GM12865 (cell line): ENCODE measurements at regions not wholly inside any gene's neighbourhood (a gene's known extent, or its start where the extent isn't known, plus 50 kb on each side); places are given as distances from the start of the nearest gene placed in this dataset.
A peak's percentile ranks its signal among the peaks of the same experiment; 100 is the strongest.

Experiments used
- DNase-seq: peaks from one replicate; pipeline ENCODE4 v3.0.0; 2010; ENCODE audit warnings: low read depth
- H3K4me3 ChIP-seq: 2 replicates; pipeline ENCODE4 v1.5.1; 2011; ENCODE audit warnings: mild to moderate bottlenecking, low read depth, low read length, control low read depth
- TF ChIP-seq, protein P1 (sequence below): IDR thresholded peaks from 2 replicates; pipeline ENCODE4 v1.5.1; 2011; ENCODE audit warnings: low read length, control low read depth, low read depth, inconsistent platforms; ENCODE audit not compliant: insufficient read depth; ENCODE audit errors: missing control alignments

DNA sequence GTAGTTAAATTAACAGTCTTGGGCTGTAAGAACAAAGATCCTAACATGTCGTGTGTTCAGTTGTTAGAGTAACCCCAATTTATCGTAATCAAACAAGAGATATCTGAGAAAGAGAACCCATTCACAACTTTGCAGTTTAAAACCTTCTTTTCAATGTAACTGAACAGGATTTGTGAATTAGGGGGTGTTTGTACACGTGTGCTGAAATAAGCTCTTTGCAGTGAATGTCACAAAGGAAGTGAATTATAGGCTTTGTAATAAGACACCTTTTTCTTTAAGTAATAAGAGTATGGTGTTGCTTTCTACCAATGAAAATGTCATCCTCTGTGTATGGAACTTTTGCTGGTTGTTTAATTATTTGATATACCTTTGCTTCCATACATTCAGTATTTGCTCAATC, 114.0 kb downstream of the ALX1 start:
- TF ChIP-seq, protein P1, sequence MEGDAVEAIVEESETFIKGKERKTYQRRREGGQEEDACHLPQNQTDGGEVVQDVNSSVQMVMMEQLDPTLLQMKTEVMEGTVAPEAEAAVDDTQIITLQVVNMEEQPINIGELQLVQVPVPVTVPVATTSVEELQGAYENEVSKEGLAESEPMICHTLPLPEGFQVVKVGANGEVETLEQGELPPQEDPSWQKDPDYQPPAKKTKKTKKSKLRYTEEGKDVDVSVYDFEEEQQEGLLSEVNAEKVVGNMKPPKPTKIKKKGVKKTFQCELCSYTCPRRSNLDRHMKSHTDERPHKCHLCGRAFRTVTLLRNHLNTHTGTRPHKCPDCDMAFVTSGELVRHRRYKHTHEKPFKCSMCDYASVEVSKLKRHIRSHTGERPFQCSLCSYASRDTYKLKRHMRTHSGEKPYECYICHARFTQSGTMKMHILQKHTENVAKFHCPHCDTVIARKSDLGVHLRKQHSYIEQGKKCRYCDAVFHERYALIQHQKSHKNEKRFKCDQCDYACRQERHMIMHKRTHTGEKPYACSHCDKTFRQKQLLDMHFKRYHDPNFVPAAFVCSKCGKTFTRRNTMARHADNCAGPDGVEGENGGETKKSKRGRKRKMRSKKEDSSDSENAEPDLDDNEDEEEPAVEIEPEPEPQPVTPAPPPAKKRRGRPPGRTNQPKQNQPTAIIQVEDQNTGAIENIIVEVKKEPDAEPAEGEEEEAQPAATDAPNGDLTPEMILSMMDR, result no peak
- no peak overlapping the region for H3K4me3 ChIP-seq
- no peak for DNase-seq

DNA sequence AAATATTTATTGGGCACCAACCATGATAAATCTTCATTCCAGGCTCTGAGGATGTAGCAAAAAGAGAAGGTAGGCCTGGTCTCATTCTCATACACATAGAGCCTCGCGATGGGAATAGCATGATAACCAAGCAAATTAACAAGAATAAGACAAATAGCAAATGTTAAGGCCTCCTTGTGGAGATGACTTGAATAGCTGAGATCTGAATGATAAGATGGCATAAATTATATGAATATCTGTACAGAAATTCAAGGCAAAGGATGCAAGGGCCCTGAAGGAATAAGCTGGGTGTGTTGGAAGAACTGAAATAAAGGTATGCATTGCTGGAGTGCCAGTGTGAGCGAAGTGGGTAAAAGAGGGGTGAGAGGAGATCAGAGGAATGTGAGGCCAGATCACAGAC, 114.8 kb downstream of the ALX1 start:
- no peak overlapping the region for H3K4me3 ChIP-seq
- no peak for DNase-seq
- TF ChIP-seq, protein P1, result no peak

DNA sequence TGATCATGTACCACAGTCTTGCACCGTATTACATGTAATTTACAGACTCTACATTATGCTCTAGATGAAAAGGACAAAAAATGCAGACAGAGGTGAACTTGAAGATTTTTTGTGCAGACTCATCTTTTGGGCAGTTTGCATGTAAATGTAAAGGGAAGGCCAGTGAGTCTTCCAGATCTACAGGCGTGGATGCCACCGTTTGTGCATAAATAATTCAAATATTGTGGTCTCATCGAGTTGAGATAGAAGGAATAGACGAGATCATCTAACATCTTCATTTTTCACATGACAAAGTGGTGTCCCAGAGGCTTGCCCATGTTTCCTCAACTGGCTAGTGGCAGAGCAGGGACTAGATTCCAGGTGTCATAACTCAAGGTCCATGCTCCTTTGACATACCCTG, 125.2 kb downstream of the ALX1 start:
- TF ChIP-seq, protein P1, result no peak
- DNase-seq, result no peak
- no peak overlapping the region for H3K4me3 ChIP-seq

DNA sequence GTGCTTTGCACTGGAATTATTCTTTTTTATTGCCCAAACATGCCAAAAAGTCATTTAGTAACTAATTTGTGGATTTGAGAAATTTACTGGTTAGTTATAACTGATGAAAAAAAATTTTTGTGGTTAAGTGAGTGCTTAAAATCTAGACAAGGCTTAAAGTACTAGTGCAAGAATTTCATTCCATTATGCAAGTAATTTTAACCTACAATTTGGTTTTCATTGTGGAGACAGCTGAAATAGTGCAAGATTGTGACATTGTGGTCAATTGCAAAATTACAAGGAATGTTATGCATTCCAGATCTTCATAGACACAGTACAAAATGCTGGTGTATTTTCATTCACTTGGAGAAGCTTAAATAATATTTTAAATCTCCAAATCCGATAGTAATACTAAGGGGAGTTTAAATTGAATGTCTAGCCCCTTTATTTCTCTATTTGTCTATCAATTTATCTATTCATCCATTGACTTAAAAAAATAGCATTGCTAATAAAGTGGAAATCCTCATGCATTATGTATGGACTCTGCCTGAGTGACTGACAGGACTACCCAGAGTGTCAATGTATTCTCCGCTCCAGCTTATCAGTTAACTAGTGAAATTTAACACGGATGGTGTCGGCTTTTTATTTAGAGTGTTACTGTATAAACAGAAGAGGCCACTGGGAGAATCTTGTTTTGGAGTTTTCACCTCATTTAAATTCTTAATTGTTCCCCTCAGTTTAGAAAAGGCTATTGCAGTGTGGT, 125.9 kb downstream of the ALX1 start:
- TF ChIP-seq, protein P1, result no peak
- H3K4me3 ChIP-seq, result no peak overlapping the region

GRCh38 chr12:85413266-85413665, 133.2 kb downstream of the ALX1 start:
- DNase-seq, result no peak
- no peak overlapping the region for H3K4me3 ChIP-seq
- TF ChIP-seq, protein P1, result no peak

More for the DNA sequence above, 125.9 kb downstream of the ALX1 start:
- no peak for DNase-seq

DNA sequence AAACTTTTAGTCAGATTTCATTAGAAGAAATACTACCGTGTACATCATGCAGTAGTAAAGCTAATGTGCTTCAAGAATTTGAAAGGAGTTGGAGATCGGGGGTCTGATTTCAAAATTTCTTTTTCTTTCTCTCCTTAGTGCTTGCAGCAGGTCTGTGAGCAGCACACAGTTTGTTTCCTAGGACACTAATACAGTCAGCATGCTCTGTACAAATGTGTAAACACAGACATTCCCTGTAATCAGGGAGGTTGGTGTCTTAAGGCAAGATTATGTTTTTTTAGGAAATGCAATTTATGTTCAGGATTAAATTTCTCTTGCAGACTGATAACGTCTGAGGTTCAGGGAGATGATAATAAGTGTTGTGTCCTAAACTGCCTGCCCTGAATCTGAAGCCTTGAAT, 142.7 kb downstream of the ALX1 start:
- TF ChIP-seq, protein P1, result no peak
- DNase-seq, result no peak
- H3K4me3 ChIP-seq, result no peak overlapping the region

DNA sequence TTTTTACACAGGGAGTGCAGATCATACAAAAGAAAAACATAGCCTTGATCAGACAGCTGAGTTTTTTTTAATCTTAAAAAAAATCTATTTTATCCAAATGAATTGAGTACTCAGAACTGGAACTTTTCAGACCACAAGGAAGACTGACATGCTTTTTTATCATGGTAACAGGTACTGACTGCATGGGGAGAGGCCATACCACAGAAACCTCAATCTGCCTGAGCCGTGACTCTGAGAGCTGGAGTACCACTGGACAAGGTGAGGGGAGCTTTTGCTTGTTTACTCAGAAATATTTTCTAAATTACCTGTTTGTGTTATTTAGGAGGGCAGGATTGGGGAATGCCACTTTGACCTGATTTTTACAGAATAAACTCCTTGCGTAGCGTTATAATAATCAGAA, 143.9 kb downstream of the ALX1 start:
- H3K4me3 ChIP-seq, result no peak overlapping the region
- TF ChIP-seq, protein P1, result no peak
- DNase-seq, result peak; percentile 21
